GM12878 (cell line): ENCODE measurements at regions not wholly inside any gene's neighbourhood (a gene's known extent, or its start where the extent isn't known, plus 50 kb on each side); places are given as distances from the start of the nearest gene placed in this dataset.

Source experiments
- ATAC-seq: fragments of 200-7000 bp; cut with Tn5 transposase; 3 replicates; pipeline ENCODE4 v1.9.1; 2020; ENCODE audit warnings: mild to moderate bottlenecking, moderate library complexity
- BruUV-seq: library from RNA; stranded (reverse); fragments of 400-500 nt; replicated peaks from 2 replicates; lab custom pipeline; 2021; lab: Mats Ljungman, UMichigan
- CTCF ChIA-PET: fragments of 300-600 bp; sonication (Branson Sonifier 250); formaldehyde crosslinking; extraction: SDS; loops from one replicate; lab custom pipeline; 2021; ENCODE audit warnings: inconsistent platforms; lab: Yijun Ruan, JAX
- POLR2A ChIA-PET: fragments of 350-600 bp; formaldehyde crosslinking; extraction: SDS; loops from one replicate; lab custom pipeline; 2021; ENCODE audit warnings: inconsistent platforms; lab: Charles Lee
- RAD21 ChIA-PET: fragments of 300-600 bp; sonication (Branson Sonifier 250); formaldehyde crosslinking; loops from one replicate; lab custom pipeline; 2023; ENCODE audit warnings: antibody characterized with exemption; ENCODE audit not compliant: unreplicated experiment; lab: Charles Lee
- SMC1A ChIA-PET: fragments of 300-600 bp; sonication (Branson Sonifier 250); formaldehyde crosslinking; loops from one replicate; lab custom pipeline; 2023; ENCODE audit not compliant: unreplicated experiment, uncharacterized antibody; lab: Charles Lee
- DNase-seq: peaks from one replicate; pipeline ENCODE4 v3.0.0-alpha.2; 2011; ENCODE audit warnings: low read depth, low spot score
- FAIRE-seq: peaks from 3 replicates; lab custom pipeline; 2011; peaks lifted over from hg19 to GRCh38; lab: Jason Lieb, UNC
- H2AFZ ChIP-seq: 2 replicates; pipeline ENCODE4 v1.6.0; 2011; ENCODE audit warnings: low read depth, low read length, control low read depth; ENCODE audit not compliant: control insufficient read depth
- H3K27ac ChIP-seq: 2 replicates; pipeline ENCODE4 v1.5.1; 2011; ENCODE audit warnings: control low read depth; ENCODE audit not compliant: control insufficient read depth, insufficient read depth
- H3K27me3 ChIP-seq, 2 experiments: replicated peaks in 1 of 2; 2 replicates each; pipeline versions ENCODE4 v1.6.0 to v1.6.1; 2011; ENCODE audit warnings: low read length in 1 of 2; ENCODE audit not compliant: control insufficient read depth in 2 of 2, insufficient read depth in 2 of 2
- H3K36me3 ChIP-seq, 2 experiments: 2 replicates each; pipeline ENCODE4 v1.5.1; 2011; ENCODE audit warnings: low read length in 1 of 2; ENCODE audit not compliant: control insufficient read depth in 2 of 2, insufficient read depth in 2 of 2
- H3K4me1 ChIP-seq: 2 replicates; pipeline ENCODE4 v1.6.1; 2011; ENCODE audit warnings: mild to moderate bottlenecking, low read length, moderate library complexity, mixed read lengths; ENCODE audit not compliant: control insufficient read depth, insufficient read depth
- H3K4me2 ChIP-seq: 2 replicates; pipeline ENCODE4 v1.6.0; 2011; ENCODE audit warnings: control low read depth; ENCODE audit not compliant: control insufficient read depth, insufficient read depth
- H3K4me3 ChIP-seq: fragments of 200-600 bp; sonication (generic); 2 replicates; pipeline ENCODE4 v1.5.1; 2016
- H3K79me2 ChIP-seq: 2 replicates; pipeline ENCODE4 v1.6.0; 2011; ENCODE audit warnings: low read length; ENCODE audit not compliant: control insufficient read depth, insufficient read depth
- H3K9ac ChIP-seq: 2 replicates; pipeline ENCODE4 v1.8.0; 2011; ENCODE audit warnings: low read length, control low read depth, mixed read lengths; ENCODE audit not compliant: control insufficient read depth, insufficient read depth
- H3K9me3 ChIP-seq: replicated peaks from 3 replicates; pipeline ENCODE4 v1.5.1; 2011; ENCODE audit warnings: mild to moderate bottlenecking, low read length; ENCODE audit not compliant: control insufficient read depth, insufficient read depth
- H4K20me1 ChIP-seq: 2 replicates; pipeline ENCODE4 v1.6.0; 2011; ENCODE audit not compliant: control insufficient read depth, insufficient read depth
- CBX5 ChIP-seq: sonication (generic); IDR thresholded peaks from 2 replicates; pipeline ENCODE4 v1.6.1; 2016; ENCODE audit warnings: low read depth, moderate library complexity, mild to moderate bottlenecking, inconsistent platforms
- E2F8 ChIP-seq: fragments of 450-650 bp; IDR thresholded peaks from 2 replicates; pipeline ENCODE4 v1.6.1; 2018; ENCODE audit warnings: mild to moderate bottlenecking, low read depth, moderate library complexity; ENCODE audit not compliant: partially characterized antibody
- ELK1 ChIP-seq: IDR thresholded peaks from 2 replicates; pipeline ENCODE4 v1.6.1; 2012; ENCODE audit warnings: low read depth, low read length, improper control_type of control experiment
- FOXK2 ChIP-seq: fragments of 450-650 bp; IDR thresholded peaks from 2 replicates; pipeline ENCODE4 v1.6.1; 2017; ENCODE audit warnings: mild to moderate bottlenecking, moderate library complexity
- HDAC6 ChIP-seq: fragments of 200-600 bp; sonication (generic); IDR thresholded peaks from one replicate; pipeline ENCODE4 v1.8.0; 2017; ENCODE audit warnings: antibody characterized with exemption; ENCODE audit not compliant: unreplicated experiment
- MTA3 ChIP-seq: IDR thresholded peaks from 2 replicates; pipeline ENCODE4 v1.6.1; 2012; ENCODE audit warnings: low read length, inconsistent platforms, borderline replicate concordance
- NFYB ChIP-seq: IDR thresholded peaks from 2 replicates; pipeline ENCODE4 v1.6.1; 2011; ENCODE audit warnings: low read depth, mild to moderate bottlenecking, low read length, improper control_type of control experiment, moderate library complexity; ENCODE audit not compliant: insufficient read depth
- RAD21 ChIP-seq: IDR thresholded peaks from 2 replicates; pipeline ENCODE4 v1.6.1; 2011; ENCODE audit warnings: mild to moderate bottlenecking, low read depth, low read length, moderate library complexity; ENCODE audit not compliant: insufficient read depth
- RCOR1 ChIP-seq: conservative IDR thresholded peaks from 2 replicates; pipeline ENCODE4 v1.6.1; 2012; ENCODE audit warnings: low read depth, low read length, improper control_type of control experiment
- SUPT20H ChIP-seq: IDR thresholded peaks from 2 replicates; pipeline ENCODE4 v1.6.1; 2011; ENCODE audit warnings: low read depth, mild to moderate bottlenecking, low read length, moderate library complexity, borderline replicate concordance; ENCODE audit not compliant: control insufficient read depth
- TARDBP ChIP-seq: IDR thresholded peaks from 2 replicates; pipeline ENCODE4 v1.6.1; 2016; ENCODE audit warnings: borderline replicate concordance
- ZNF687 ChIP-seq: fragments of 450-650 bp; IDR thresholded peaks from 2 replicates; pipeline ENCODE4 v1.6.1; 2017; ENCODE audit warnings: mild to moderate bottlenecking, moderate library complexity
- in situ Hi-C: fragments of 300-500 bp; cut with MboI; formaldehyde crosslinking; loops from 9 replicates; pipeline ENCODE4 v1.14.3; 2018; ENCODE audit warnings: mixed read lengths
- intact Hi-C: fragments of 100-400 bp; cut with micrococcal nuclease; formaldehyde crosslinking; loops from one replicate; pipeline ENCODE4 v1.14.2; 2022; ENCODE audit not compliant: unreplicated experiment

GRCh38 chr18:25886283-25886682 is 204.1 kb downstream of the SS18 start:
- intact Hi-C loops (no loop called here), in situ Hi-C loops (no loop called here)
- no peaks in the 10 kb centered on the region for H3K79me2 ChIP-seq
- no peak overlapping the region for H3K27ac ChIP-seq
- no peak overlapping the region for H3K4me3 ChIP-seq
- no peak for ATAC-seq
- FAIRE-seq, result no peak
- no peak for DNase-seq
- no TSS peak for BruUV-seq
- H3K4me2 ChIP-seq, result no peak overlapping the region
- ChIA-PET POLR2A (no interaction called here), SMC1A (no interaction called here), RAD21 (no interaction called here), CTCF (no interaction called here)
- no peaks in the 10 kb centered on the region for H4K20me1 ChIP-seq
- H3K9ac ChIP-seq, result no peak overlapping the region
- no peak for TF ChIP-seq E2F8
- TF ChIP-seq ELK1, result no peak
- TF ChIP-seq ZNF687, result no peak
- TF ChIP-seq MTA3, result no peak
- TF ChIP-seq RAD21, result no peak
- TF ChIP-seq CBX5, result no peak
- TF ChIP-seq RCOR1, result no peak
- TF ChIP-seq SUPT20H, result no peak
- no peak for TF ChIP-seq FOXK2
- TF ChIP-seq NFYB, result no peak
- TF ChIP-seq TARDBP, result no peak
- TF ChIP-seq HDAC6, result no peak
- H3K36me3 ChIP-seq, result no peaks in the 10 kb centered on the region
- no peaks in the 10 kb centered on the region for H3K27me3 ChIP-seq
- H3K9me3 ChIP-seq, result no peaks in the 10 kb centered on the region
- no peak overlapping the region for H2AFZ ChIP-seq
- no peaks in the 10 kb centered on the region for H3K4me1 ChIP-seq
